NT2/D1 (cell line): ENCODE measurements at regions not wholly inside any gene's neighbourhood (a gene's known extent, or its start where the extent isn't known, plus 50 kb on each side); places are given as distances from the start of the nearest gene placed in this dataset.
"Not testable (repeated sequence)": the region's sequence is repeated elsewhere in the genome, so short reads cannot be mapped to it uniquely, and the experiment has no call there.

Experiments used
- SUZ12 ChIP-seq: IDR thresholded peaks from 2 replicates; pipeline ENCODE4 v1.6.1; 2011; ENCODE audit not compliant: insufficient read length, insufficient read depth; ENCODE audit errors: extremely low read depth
- YY1 ChIP-seq: IDR thresholded peaks from 2 replicates; pipeline ENCODE4 v1.6.1; 2011; ENCODE audit not compliant: insufficient read length, insufficient read depth
- ZNF274 ChIP-seq: IDR thresholded peaks from 2 replicates; pipeline ENCODE4 v1.6.1; 2011; ENCODE audit warnings: mild to moderate bottlenecking, low read depth, low read length

DNA sequence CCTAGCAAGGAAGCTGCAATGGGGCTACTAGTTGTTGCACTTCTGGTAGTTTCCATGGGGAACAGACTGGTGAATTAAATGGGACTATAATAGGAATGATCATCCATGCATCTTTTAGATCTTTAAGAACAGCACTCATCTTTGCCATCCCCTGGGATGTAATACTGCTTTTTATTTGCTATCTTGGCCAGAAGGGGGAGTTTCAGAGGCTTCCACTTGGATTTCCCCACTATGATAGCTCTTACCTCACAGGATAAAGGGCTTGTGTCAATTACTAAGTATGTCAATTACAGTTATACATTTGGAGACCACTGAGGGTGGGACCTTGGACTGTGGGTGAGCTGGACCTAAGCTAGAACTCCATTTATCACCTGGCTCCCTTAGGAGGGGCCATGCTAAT lies 61.8 kb downstream of the PROP1 start:
- not testable (repeated sequence) for TF ChIP-seq ZNF274, YY1, SUZ12
